ENCODE measurements at regions not wholly inside any gene's neighbourhood (a gene's known extent, or its start where the extent isn't known, plus 50 kb on each side); places are given as distances from the start of the nearest gene placed in this dataset.

- ChIA-PET POLR2A (no interaction called here), CTCF (no interaction called here)
Measured at GRCh38 chr17:73729101-73729500, 84.9 kb upstream of the SDK2 start.

GRCh38 chr17:73731733-73732132 is 87.5 kb upstream of the SDK2 start:
- no peak overlapping the region for H3K4me3 Mint-ChIP-seq
- ChIA-PET POLR2A (no interaction called here), CTCF (no interaction called here)
- no peaks in the 10 kb centered on the region for H3K4me1 Mint-ChIP-seq
- H3K27me3 Mint-ChIP-seq = peaks cover 6% of the 10 kb centered on the region
- H3K9me3 Mint-ChIP-seq = peaks cover 15% of the 10 kb centered on the region
- no peak for DNase-seq
- no peak overlapping the region for H3K27ac Mint-ChIP-seq
- H3K36me3 Mint-ChIP-seq (ENCODE audit: low read depth) = peaks cover 2% of the 10 kb centered on the region

More at GRCh38 chr17:73729101-73729500, 84.9 kb upstream of the SDK2 start:
- H3K27me3 Mint-ChIP-seq = peaks cover 6% of the 10 kb centered on the region
- H3K27ac Mint-ChIP-seq = no peak overlapping the region
- no peak overlapping the region for H3K4me3 Mint-ChIP-seq
- peaks cover 15% of the 10 kb centered on the region for H3K9me3 Mint-ChIP-seq
- no peaks in the 10 kb centered on the region for H3K4me1 Mint-ChIP-seq
- no peak for DNase-seq
- peaks cover 2% of the 10 kb centered on the region for H3K36me3 Mint-ChIP-seq (ENCODE audit: low read depth)

DNA sequence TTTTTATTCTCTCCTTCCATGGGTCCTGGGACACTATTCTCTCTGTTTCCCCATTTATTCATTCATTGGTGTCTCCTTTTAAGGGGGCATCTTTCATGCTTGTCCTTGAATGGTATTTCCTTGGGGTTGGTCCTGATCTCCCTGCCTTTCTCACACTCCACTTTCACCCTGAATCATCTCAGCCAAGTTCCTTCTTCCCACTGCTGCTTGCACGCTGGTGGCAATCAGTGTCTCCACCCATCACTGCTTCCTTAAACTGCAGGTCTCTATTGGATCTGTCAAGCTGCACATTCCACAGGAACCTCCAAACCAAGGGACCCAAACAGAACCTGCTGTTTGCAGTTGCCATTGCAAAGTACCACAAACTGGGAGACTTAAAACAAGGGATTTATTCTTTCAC is 89.3 kb upstream of the SDK2 start:
- no peak overlapping the region for H3K4me3 Mint-ChIP-seq
- CTCF ChIA-PET = no interaction called here
- no peak for DNase-seq
- peaks cover 15% of the 10 kb centered on the region for H3K9me3 Mint-ChIP-seq
- peaks cover 6% of the 10 kb centered on the region for H3K27me3 Mint-ChIP-seq
- H3K27ac Mint-ChIP-seq = no peak overlapping the region
- POLR2A ChIA-PET = no interaction called here
- peaks cover 2% of the 10 kb centered on the region for H3K36me3 Mint-ChIP-seq (ENCODE audit: low read depth)
- H3K4me1 Mint-ChIP-seq = no peaks in the 10 kb centered on the region

GRCh38 chr17:73735245-73735644 is 91.0 kb upstream of the SDK2 start:
- POLR2A ChIA-PET = no interaction called here
- Mint-ChIP-seq H3K27ac (no peak overlapping the region), H3K4me1 (no peaks in the 10 kb centered on the region), H3K27me3 (peaks cover 6% of the 10 kb centered on the region), H3K9me3 (peaks cover 15% of the 10 kb centered on the region), H3K36me3 (ENCODE audit: low read depth) (peaks cover 2% of the 10 kb centered on the region), H3K4me3 (no peak overlapping the region)
- CTCF ChIA-PET = no interaction called here
- DNase-seq = no peak

- CTCF ChIA-PET = interaction anchor here (1.6 kb wide), 1 partner anchor 9 kb away, joined by 3 read pairs; no protein-coding TSS in a partner anchor
Measured at GRCh38 chr17:73738751-73739575, 94.7 kb upstream of the SDK2 start.

GRCh38 chr17:73740370-73740769 is 96.1 kb upstream of the SDK2 start:
- Mint-ChIP-seq H3K36me3 (ENCODE audit: low read depth) (no peaks in the 10 kb centered on the region), H3K27me3 (no peaks in the 10 kb centered on the region), H3K27ac (no peak overlapping the region), H3K4me1 (peaks cover 4% of the 10 kb centered on the region), H3K9me3 (no peaks in the 10 kb centered on the region), H3K4me3 (no peak overlapping the region)
- ChIA-PET POLR2A (no interaction called here), CTCF (no interaction called here)
- DNase-seq = no peak

More at GRCh38 chr17:73738751-73739575, 94.7 kb upstream of the SDK2 start:
- H3K27me3 Mint-ChIP-seq = no peaks in the 10 kb centered on the region
- H3K27ac Mint-ChIP-seq = no peak overlapping the region
- no peaks in the 10 kb centered on the region for H3K36me3 Mint-ChIP-seq (ENCODE audit: low read depth)
- no peaks in the 10 kb centered on the region for H3K9me3 Mint-ChIP-seq
- H3K4me3 Mint-ChIP-seq = no peak overlapping the region
- DNase-seq = no peak
- peaks cover 4% of the 10 kb centered on the region for H3K4me1 Mint-ChIP-seq
- POLR2A ChIA-PET = no interaction called here

DNA sequence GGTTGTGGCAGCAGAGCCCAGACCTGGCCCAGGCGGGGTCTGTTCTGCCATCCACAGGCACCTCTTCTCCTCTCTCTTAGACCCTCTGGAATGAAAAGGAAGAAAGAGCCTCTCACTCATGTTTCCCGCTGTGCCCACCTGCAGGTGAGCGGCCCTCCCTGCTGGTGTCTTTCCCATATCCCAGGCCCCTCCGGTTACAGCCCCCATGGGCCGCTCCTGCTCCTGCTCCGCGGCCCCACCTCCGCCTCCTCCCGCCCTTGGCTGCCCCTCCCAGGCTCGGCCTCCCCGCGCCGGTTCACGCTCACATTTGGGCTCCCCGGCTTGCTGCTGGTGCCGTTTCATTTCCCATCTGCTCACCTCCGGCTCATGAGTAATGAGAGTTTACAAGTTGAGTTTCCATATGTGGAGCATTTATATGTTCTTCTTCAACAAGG is 98.7 kb upstream of the SDK2 start:
- H3K36me3 Mint-ChIP-seq (ENCODE audit: low read depth) = no peaks in the 10 kb centered on the region
- CTCF ChIA-PET = no interaction called here

GRCh38 chr17:73743518-73744201 is 99.4 kb upstream of the SDK2 start:
- ChIA-PET POLR2A (no interaction called here), CTCF (no interaction called here)
- DNase-seq = no peak
- no peak overlapping the region for H3K27ac Mint-ChIP-seq
- H3K4me1 Mint-ChIP-seq = peaks cover 4% of the 10 kb centered on the region
- H3K4me3 Mint-ChIP-seq = no peak overlapping the region
- H3K9me3 Mint-ChIP-seq = no peaks in the 10 kb centered on the region
- H3K27me3 Mint-ChIP-seq = no peaks in the 10 kb centered on the region
- no peaks in the 10 kb centered on the region for H3K36me3 Mint-ChIP-seq (ENCODE audit: low read depth)

More for the DNA sequence above, 98.7 kb upstream of the SDK2 start:
- Mint-ChIP-seq H3K4me1 (peaks cover 4% of the 10 kb centered on the region), H3K4me3 (no peak overlapping the region), H3K27me3 (no peaks in the 10 kb centered on the region), H3K27ac (no peak overlapping the region), H3K9me3 (no peaks in the 10 kb centered on the region)
- DNase-seq = no peak
- POLR2A ChIA-PET = no interaction called here

GRCh38 chr17:73744411-73744810 is 100.2 kb upstream of the SDK2 start:
- H3K36me3 Mint-ChIP-seq (ENCODE audit: low read depth) = no peaks in the 10 kb centered on the region
- DNase-seq = no peak
- CTCF ChIA-PET = no interaction called here
- no peaks in the 10 kb centered on the region for H3K9me3 Mint-ChIP-seq
- H3K27ac Mint-ChIP-seq = no peak overlapping the region
- H3K4me3 Mint-ChIP-seq = no peak overlapping the region
- POLR2A ChIA-PET = no interaction called here
- peaks cover 4% of the 10 kb centered on the region for H3K4me1 Mint-ChIP-seq
- H3K27me3 Mint-ChIP-seq = no peaks in the 10 kb centered on the region

GRCh38 chr17:73746314-73747073 is 102.2 kb upstream of the SDK2 start:
- POLR2A ChIA-PET = no interaction called here
- no peaks in the 10 kb centered on the region for H3K9me3 Mint-ChIP-seq
- H3K36me3 Mint-ChIP-seq (ENCODE audit: low read depth) = no peaks in the 10 kb centered on the region
- no peaks in the 10 kb centered on the region for H3K27me3 Mint-ChIP-seq
- no peaks in the 10 kb centered on the region for H3K4me1 Mint-ChIP-seq
- DNase-seq = no peak
- H3K27ac Mint-ChIP-seq = no peak overlapping the region
- no peak overlapping the region for H3K4me3 Mint-ChIP-seq
- CTCF ChIA-PET = no interaction called here

GRCh38 chr17:73747221-73748002 is 103.2 kb upstream of the SDK2 start:
- Mint-ChIP-seq H3K36me3 (ENCODE audit: low read depth) (no peaks in the 10 kb centered on the region), H3K4me1 (no peaks in the 10 kb centered on the region), H3K4me3 (no peak overlapping the region), H3K27ac (no peak overlapping the region), H3K9me3 (no peaks in the 10 kb centered on the region), H3K27me3 (no peaks in the 10 kb centered on the region)
- CTCF ChIA-PET = interaction anchor here (1.4 kb wide), 1 partner anchor 8 kb away, joined by 3 read pairs; no protein-coding TSS in a partner anchor
- POLR2A ChIA-PET = no interaction called here
- no peak for DNase-seq

DNA sequence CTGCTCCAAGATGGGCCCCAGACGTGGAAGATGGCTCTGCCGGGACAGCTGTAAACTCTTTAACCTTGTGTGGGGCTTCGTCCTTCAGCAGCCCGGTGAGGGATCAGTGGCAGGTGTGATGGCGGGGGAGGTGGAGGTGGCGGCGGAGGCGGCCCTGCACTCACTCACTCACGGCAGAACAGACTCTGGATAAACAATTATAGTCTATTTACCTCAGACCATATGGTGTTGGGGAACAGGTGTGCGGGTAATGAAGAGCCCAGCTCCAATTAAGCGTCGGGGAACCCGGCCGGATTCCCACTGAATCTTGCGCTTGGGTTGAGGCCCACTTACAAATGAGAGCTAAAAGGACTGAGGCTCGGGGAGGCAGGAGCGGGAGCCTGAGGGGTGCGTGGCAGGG is 104.3 kb upstream of the SDK2 start:
- ChIA-PET CTCF (interaction anchor here (1.4 kb wide), 1 partner anchor 9 kb away, joined by 3 read pairs; no protein-coding TSS in a partner anchor), POLR2A (no interaction called here)
- no peak overlapping the region for H3K27ac Mint-ChIP-seq

More for the DNA sequence above, 104.3 kb upstream of the SDK2 start:
- H3K9me3 Mint-ChIP-seq = no peaks in the 10 kb centered on the region
- H3K4me3 Mint-ChIP-seq = no peak overlapping the region
- no peaks in the 10 kb centered on the region for H3K36me3 Mint-ChIP-seq (ENCODE audit: low read depth)
- no peaks in the 10 kb centered on the region for H3K4me1 Mint-ChIP-seq
- no peak for DNase-seq
- no peaks in the 10 kb centered on the region for H3K27me3 Mint-ChIP-seq
